Thoracic aorta (tissue), 2 donors: ENCODE measurements at regions not wholly inside any gene's neighbourhood (a gene's known extent, or its start where the extent isn't known, plus 50 kb on each side); places are given as distances from the start of the nearest gene placed in this dataset.
A peak's percentile ranks its signal among the peaks of the same experiment; 100 is the strongest.

ENCODE experiments used
- ATAC-seq: fragments of 150-250 bp; one replicate; pipeline ENCODE4 v1.8.0; 2017; ENCODE audit warnings: low read depth; ENCODE audit not compliant: insufficient number of reproducible peaks, low FRiP score
- DNase-seq: peaks from one replicate; pipeline ENCODE4 v3.0.0-alpha.2; 2020; ENCODE audit warnings: low spot score
- H3K27ac ChIP-seq, 2 donors: fragments of 200-600 bp; sonication (generic); 1 replicate in 1 of 2; 2 replicates in 1 of 2; pipeline ENCODE4 v1.5.1; 2016; ENCODE audit warnings: mild to moderate bottlenecking in 2 of 2, moderate library complexity in 2 of 2
- H3K27me3 ChIP-seq: fragments of 200-600 bp; sonication (generic); replicated peaks from 2 replicates; pipeline ENCODE4 v1.6.0; 2016; ENCODE audit warnings: mild to moderate bottlenecking; ENCODE audit not compliant: insufficient read depth
- H3K36me3 ChIP-seq: fragments of 200-600 bp; sonication (generic); one replicate; pipeline ENCODE4 v1.5.1; 2016
- H3K4me1 ChIP-seq, 2 donors: fragments of 200-600 bp; sonication (generic); 1 replicate in 1 of 2; 2 replicates in 1 of 2; pipeline versions ENCODE4 v1.5.1 to v1.6.0; 2016; ENCODE audit warnings: low read depth in 2 of 2, mild to moderate bottlenecking in 1 of 2; ENCODE audit not compliant: control insufficient read depth in 1 of 2
- H3K4me3 ChIP-seq: fragments of 200-600 bp; sonication (generic); 2 replicates; pipeline ENCODE4 v1.5.1; 2016; ENCODE audit warnings: mild to moderate bottlenecking
- H3K9me3 ChIP-seq: fragments of 200-600 bp; sonication (generic); 2 replicates; pipeline ENCODE4 v1.5.1; 2016
- CTCF ChIP-seq: fragments of 200-600 bp; sonication (generic); IDR thresholded peaks from one replicate; pipeline ENCODE4 v1.5.1; 2019; ENCODE audit warnings: antibody characterized with exemption

GRCh38 chr2:63775191-63775590 lies 66.5 kb upstream of the UGP2 start:
- H3K36me3 ChIP-seq = no peaks in the 10 kb centered on the region
- ATAC-seq = no peak
- TF ChIP-seq CTCF = no peak
- peaks cover 4 to 5% of the 10 kb centered on the region in 2 donors for H3K4me1 ChIP-seq
- no peaks in the 10 kb centered on the region for H3K27me3 ChIP-seq
- no peak for DNase-seq
- H3K9me3 ChIP-seq = no peaks in the 10 kb centered on the region
- H3K4me3 ChIP-seq = no peak overlapping the region
- H3K27ac ChIP-seq = no peak overlapping the region

DNA sequence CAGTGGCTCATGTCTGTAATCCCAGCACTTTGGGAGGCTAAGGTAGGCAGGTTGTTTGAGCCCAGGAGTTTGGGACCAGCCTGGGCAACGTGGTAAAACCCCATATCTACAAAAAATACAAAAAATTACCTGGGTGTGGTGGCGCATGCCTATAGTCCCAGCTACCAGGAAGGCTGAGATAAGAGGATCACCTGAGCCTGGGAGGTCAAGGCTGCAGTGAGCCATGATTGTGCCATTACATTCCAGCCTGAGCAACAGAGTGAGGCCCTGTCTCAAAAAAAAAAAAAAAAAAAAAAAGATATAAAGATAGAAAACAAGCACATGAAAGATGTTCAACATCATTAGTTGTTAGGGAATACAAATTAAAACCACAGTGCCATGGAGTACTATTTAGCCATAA lies 65.3 kb upstream of the UGP2 start:
- no peaks in the 10 kb centered on the region for H3K36me3 ChIP-seq
- H3K4me3 ChIP-seq = no peak overlapping the region
- H3K4me1 ChIP-seq = peaks cover 11 to 17% of the 10 kb centered on the region in 2 donors
- no peak for DNase-seq
- no peak overlapping the region for H3K27ac ChIP-seq
- H3K27me3 ChIP-seq = no peaks in the 10 kb centered on the region
- no peak for ATAC-seq
- no peak for TF ChIP-seq CTCF
- no peaks in the 10 kb centered on the region for H3K9me3 ChIP-seq

GRCh38 chr2:63777816-63778215 lies 63.9 kb upstream of the UGP2 start:
- Histone ChIP-seq H3K4me3 (no peak overlapping the region), H3K9me3 (no peaks in the 10 kb centered on the region), H3K36me3 (no peaks in the 10 kb centered on the region), H3K27me3 (no peaks in the 10 kb centered on the region), H3K4me1 (peaks cover 11 to 20% of the 10 kb centered on the region in 2 donors), H3K27ac (no peak overlapping the region)
- ATAC-seq = no peak
- DNase-seq = no peak
- TF ChIP-seq CTCF = no peak

GRCh38 chr2:63778391-63778790 lies 63.3 kb upstream of the UGP2 start:
- no peak overlapping the region for H3K4me3 ChIP-seq
- DNase-seq = no peak
- no peaks in the 10 kb centered on the region for H3K27me3 ChIP-seq
- no peak for TF ChIP-seq CTCF
- H3K9me3 ChIP-seq = no peaks in the 10 kb centered on the region
- ATAC-seq = no peak
- no peak overlapping the region for H3K27ac ChIP-seq
- H3K4me1 ChIP-seq = peaks cover 11 to 21% of the 10 kb centered on the region in 2 donors
- H3K36me3 ChIP-seq = no peaks in the 10 kb centered on the region

DNA sequence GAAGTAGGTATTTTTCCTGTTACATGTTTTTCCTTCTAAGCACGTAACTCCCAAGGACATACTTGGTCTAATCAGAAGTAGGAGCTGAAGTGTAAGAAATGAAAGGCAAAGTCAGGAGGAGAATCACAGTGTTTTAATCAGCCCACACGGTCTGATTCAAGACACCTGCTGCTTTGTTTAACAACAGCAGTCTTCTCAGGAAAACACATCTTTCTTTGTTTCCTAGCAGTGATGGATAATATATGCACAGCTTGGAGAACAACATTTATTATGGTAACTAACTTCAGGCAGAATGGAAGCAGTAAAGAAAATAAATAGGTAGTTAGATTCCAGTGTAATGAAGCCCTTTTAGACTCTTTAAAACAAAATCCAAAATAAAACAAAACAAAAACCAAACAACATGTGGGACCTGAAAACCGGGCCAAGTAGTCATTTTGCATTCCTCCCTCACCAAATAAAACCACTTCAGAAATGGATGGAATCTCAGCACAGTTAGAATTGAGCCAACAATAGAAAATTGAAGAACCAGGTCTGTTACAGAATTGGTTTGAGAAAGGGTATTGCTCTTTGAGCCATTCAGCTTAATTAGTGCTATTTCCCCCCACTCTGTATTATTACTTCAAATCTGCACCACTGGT lies 61.1 kb upstream of the UGP2 start:
- no peaks in the 10 kb centered on the region for H3K36me3 ChIP-seq
- ATAC-seq = no peak
- H3K27me3 ChIP-seq = no peaks in the 10 kb centered on the region
- DNase-seq = no peak
- H3K4me3 ChIP-seq = peak overlapping the region; percentile 33
- peaks cover 11 to 21% of the 10 kb centered on the region in 2 donors for H3K4me1 ChIP-seq
- TF ChIP-seq CTCF = no peak
- H3K9me3 ChIP-seq = no peaks in the 10 kb centered on the region
- no peak overlapping the region for H3K27ac ChIP-seq
